Activated CD8-positive, alpha-beta memory T cell treated with anti-CD3 and anti-CD28 coated beads for 24 hours (primary cell): ENCODE measurements at regions not wholly inside any gene's neighbourhood (a gene's known extent, or its start where the extent isn't known, plus 50 kb on each side); places are given as distances from the start of the nearest gene placed in this dataset.
A peak's percentile ranks its signal among the peaks of the same experiment; 100 is the strongest.

Experiments
- DNase-seq: peaks from one replicate; pipeline ENCODE4 v3.0.0-alpha.2; 2020

GRCh38 chr6:169897601-169898358 lies 146.4 kb downstream of the ERMARD start:
- peak; percentile 28 for DNase-seq

GRCh38 chr6:169896826-169897456 lies 145.5 kb downstream of the ERMARD start:
- peak; percentile 43 for DNase-seq

GRCh38 chr6:169895926-169896761 lies 144.7 kb downstream of the ERMARD start:
- peak; percentile 26 for DNase-seq

GRCh38 chr6:169895000-169895759 lies 143.8 kb downstream of the ERMARD start:
- peak; percentile 13 for DNase-seq

- DNase-seq = peak; percentile 33
Measured at GRCh38 chr6:169894377-169894960, 143.0 kb downstream of the ERMARD start.

GRCh38 chr6:169893624-169894023 lies 142.2 kb downstream of the ERMARD start:
- DNase-seq = peak; percentile 19

GRCh38 chr6:169891846-169892245 lies 140.4 kb downstream of the ERMARD start:
- peak; percentile 4 for DNase-seq

GRCh38 chr6:169891421-169891820 lies 140.0 kb downstream of the ERMARD start:
- peak; percentile 17 for DNase-seq

- DNase-seq = peak; percentile 21
Measured at GRCh38 chr6:169890901-169891300, 139.5 kb downstream of the ERMARD start.

GRCh38 chr6:169890049-169890448 lies 138.6 kb downstream of the ERMARD start:
- DNase-seq = peak; percentile 24

- peak; percentile 28 for DNase-seq
Measured at GRCh38 chr6:169887529-169888140, 136.2 kb downstream of the ERMARD start.

GRCh38 chr6:169886631-169887227 lies 135.3 kb downstream of the ERMARD start:
- peak; percentile 26 for DNase-seq

GRCh38 chr6:169885831-169886230 lies 134.4 kb downstream of the ERMARD start:
- DNase-seq = peak; percentile 30

- no peak for DNase-seq
Measured at GRCh38 chr6:169885131-169885530, 133.7 kb downstream of the ERMARD start.

GRCh38 chr6:169884158-169884557 lies 132.7 kb downstream of the ERMARD start:
- DNase-seq = peak; percentile 41

- DNase-seq = no peak
Measured at GRCh38 chr6:169883316-169883715, 131.9 kb downstream of the ERMARD start.

GRCh38 chr6:169881976-169882375 lies 130.6 kb downstream of the ERMARD start:
- peak; percentile 26 for DNase-seq

- peak; percentile 32 for DNase-seq
Measured at GRCh38 chr6:169881398-169881797, 130.0 kb downstream of the ERMARD start.

GRCh38 chr6:169880516-169880915 lies 129.1 kb downstream of the ERMARD start:
- peak; percentile 35 for DNase-seq

GRCh38 chr6:169869301-169869700 lies 117.9 kb downstream of the ERMARD start:
- DNase-seq = peak; percentile 30

- DNase-seq = peak; percentile 80
Measured at GRCh38 chr6:169868458-169868857, 117.0 kb downstream of the ERMARD start.
